Fibroblast of villous mesenchyme (primary cell): ENCODE measurements at regions not wholly inside any gene's neighbourhood (a gene's known extent, or its start where the extent isn't known, plus 50 kb on each side); places are given as distances from the start of the nearest gene placed in this dataset.
"Not testable (repeated sequence)": the region's sequence is repeated elsewhere in the genome, so short reads cannot be mapped to it uniquely, and the experiment has no call there.

Experiments
- DNase-seq: peaks from one replicate; pipeline ENCODE4 v3.0.0-alpha.2; 2010; ENCODE audit warnings: low read depth
- H3K4me3 ChIP-seq: 2 replicates; pipeline ENCODE4 v1.5.1; 2011; ENCODE audit warnings: low read depth, mild to moderate bottlenecking, low read length
- TF ChIP-seq, protein P1 (sequence below): IDR thresholded peaks from 2 replicates; pipeline ENCODE4 v1.5.1; 2012; ENCODE audit warnings: low read depth, mild to moderate bottlenecking, low read length; ENCODE audit not compliant: insufficient read depth

- no peak for DNase-seq
- TF ChIP-seq, protein P1, sequence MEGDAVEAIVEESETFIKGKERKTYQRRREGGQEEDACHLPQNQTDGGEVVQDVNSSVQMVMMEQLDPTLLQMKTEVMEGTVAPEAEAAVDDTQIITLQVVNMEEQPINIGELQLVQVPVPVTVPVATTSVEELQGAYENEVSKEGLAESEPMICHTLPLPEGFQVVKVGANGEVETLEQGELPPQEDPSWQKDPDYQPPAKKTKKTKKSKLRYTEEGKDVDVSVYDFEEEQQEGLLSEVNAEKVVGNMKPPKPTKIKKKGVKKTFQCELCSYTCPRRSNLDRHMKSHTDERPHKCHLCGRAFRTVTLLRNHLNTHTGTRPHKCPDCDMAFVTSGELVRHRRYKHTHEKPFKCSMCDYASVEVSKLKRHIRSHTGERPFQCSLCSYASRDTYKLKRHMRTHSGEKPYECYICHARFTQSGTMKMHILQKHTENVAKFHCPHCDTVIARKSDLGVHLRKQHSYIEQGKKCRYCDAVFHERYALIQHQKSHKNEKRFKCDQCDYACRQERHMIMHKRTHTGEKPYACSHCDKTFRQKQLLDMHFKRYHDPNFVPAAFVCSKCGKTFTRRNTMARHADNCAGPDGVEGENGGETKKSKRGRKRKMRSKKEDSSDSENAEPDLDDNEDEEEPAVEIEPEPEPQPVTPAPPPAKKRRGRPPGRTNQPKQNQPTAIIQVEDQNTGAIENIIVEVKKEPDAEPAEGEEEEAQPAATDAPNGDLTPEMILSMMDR = no peak
- H3K4me3 ChIP-seq = no peak overlapping the region
Observed at GRCh38 chr10:84589526-84590205, 261.3 kb downstream of the CCSER2 start.

DNA sequence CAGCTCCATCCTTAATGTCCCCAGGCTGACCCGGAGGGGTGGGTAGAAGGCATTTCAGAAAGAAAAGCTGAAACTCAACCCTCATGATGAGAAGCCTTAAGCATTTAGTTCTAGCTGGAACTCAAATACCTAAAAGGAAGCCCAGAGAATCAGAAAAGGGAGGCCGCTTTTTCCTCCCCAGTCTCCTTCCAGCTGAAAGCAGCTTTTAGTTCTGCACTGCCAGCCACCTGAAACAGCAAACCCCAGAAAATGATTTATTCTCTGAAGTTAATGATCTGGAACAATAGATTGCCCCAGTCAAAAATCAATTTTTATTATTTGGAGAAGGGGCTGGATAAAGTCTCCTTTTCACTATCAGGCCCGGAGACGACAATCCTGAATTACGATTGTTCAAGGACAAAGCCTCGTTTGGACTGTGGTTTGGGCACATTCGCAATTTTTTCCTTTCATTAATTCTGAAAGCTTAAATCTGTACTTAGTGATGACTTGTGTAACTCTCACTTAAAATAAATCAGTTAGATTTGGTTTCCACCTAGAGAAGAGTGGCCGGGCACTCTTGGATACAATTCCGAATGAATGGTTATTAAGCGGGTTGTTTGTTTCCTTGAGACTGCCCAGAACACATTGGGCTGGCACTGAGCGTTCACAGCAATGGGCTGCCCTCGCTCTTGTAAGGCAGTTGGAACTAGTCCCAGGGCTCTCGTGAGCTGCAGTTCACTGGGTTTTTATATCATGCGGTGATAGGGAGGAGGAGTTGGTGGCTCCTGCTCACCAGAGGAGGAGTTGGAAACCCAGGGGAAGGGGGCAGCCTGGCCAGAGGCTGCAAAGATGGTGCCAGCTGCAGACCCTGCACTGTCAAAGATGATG lies 262.2 kb downstream of the CCSER2 start:
- TF ChIP-seq, protein P1 = no peak
- no peak for DNase-seq
- H3K4me3 ChIP-seq = no peak overlapping the region

- no peak overlapping the region for H3K4me3 ChIP-seq
- DNase-seq = no peak
- TF ChIP-seq, protein P1 = no peak
Observed at GRCh38 chr10:84593506-84593905, 265.1 kb downstream of the CCSER2 start.

DNA sequence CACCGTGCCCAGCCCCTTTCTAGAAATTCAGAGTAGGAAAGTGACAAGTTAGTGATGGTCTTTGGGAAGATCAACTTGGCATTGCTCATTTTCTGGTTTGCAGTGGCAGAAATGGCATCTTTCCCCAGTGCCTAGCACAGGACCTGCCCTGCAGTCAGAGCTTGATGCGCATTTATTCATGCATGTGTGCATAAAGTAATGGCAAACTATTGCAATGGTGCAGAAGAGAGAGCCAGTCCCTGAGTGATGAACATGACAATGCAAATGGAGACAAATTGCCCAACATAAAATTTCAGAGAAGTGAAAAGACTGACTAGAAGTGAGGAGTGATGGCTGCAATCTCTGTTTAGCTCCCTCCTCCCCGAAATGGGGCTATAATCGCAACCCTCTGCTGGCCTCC lies 268.2 kb downstream of the CCSER2 start:
- DNase-seq = no peak
- no peak overlapping the region for H3K4me3 ChIP-seq
- TF ChIP-seq, protein P1 = no peak

DNA sequence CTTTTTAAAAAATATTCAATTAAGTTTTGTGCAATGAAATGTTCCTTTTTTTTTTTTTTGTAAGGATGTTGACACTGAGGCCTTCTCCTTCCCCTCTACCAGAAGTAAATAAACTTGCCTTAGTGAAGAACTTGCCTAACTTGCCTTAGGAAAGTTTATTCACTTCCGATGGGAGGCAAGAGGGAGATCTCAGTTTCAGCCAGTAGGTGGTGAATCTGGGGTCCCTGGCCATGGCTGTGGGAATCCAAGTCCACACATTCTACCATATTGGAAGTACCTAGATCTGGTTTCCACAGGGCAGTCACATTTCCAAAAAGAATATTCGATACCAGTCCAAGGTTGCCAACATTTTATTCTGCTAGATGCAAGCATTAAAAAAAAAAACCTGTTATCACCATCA lies 270.9 kb downstream of the CCSER2 start:
- TF ChIP-seq, protein P1 = no peak
- no peak overlapping the region for H3K4me3 ChIP-seq

GRCh38 chr10:84600947-84601346 lies 272.6 kb downstream of the CCSER2 start:
- no peak overlapping the region for H3K4me3 ChIP-seq
- TF ChIP-seq, protein P1 = no peak
- DNase-seq = no peak

More for the DNA sequence above, 270.9 kb downstream of the CCSER2 start:
- no peak for DNase-seq

DNA sequence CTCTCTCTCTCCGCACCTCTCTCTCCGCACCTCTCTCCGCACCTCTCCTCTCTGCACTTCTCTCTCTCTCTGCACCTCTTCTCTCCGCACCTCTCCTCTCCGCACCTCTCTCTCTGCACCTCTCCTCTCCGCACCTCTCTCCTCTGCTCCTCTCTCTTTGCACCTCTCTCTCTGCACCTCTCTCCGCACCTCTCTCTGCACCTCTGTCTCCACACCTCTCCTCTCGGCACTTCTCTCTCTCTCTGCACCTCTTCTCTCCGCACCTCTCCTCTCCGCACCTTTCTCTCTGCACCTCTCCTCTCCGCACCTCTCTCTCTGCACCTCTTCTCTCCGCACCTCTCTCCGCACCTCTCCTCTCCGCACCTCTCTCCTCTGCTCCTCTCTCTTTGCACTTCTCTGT lies 274.2 kb downstream of the CCSER2 start:
- H3K4me3 ChIP-seq, DNase-seq: not testable (repeated sequence)
